ENCODE measurements at regions not wholly inside any gene's neighbourhood (a gene's known extent, or its start where the extent isn't known, plus 50 kb on each side); places are given as distances from the start of the nearest gene placed in this dataset.

- TF ChIP-seq, protein P1, sequence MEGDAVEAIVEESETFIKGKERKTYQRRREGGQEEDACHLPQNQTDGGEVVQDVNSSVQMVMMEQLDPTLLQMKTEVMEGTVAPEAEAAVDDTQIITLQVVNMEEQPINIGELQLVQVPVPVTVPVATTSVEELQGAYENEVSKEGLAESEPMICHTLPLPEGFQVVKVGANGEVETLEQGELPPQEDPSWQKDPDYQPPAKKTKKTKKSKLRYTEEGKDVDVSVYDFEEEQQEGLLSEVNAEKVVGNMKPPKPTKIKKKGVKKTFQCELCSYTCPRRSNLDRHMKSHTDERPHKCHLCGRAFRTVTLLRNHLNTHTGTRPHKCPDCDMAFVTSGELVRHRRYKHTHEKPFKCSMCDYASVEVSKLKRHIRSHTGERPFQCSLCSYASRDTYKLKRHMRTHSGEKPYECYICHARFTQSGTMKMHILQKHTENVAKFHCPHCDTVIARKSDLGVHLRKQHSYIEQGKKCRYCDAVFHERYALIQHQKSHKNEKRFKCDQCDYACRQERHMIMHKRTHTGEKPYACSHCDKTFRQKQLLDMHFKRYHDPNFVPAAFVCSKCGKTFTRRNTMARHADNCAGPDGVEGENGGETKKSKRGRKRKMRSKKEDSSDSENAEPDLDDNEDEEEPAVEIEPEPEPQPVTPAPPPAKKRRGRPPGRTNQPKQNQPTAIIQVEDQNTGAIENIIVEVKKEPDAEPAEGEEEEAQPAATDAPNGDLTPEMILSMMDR (IDR thresholded peaks at IDR 0.05), result no peak
- TF ChIP-seq POLR2A (IDR thresholded peaks at IDR 0.05), result no peak
These were observed 291.5 kb upstream of the BOD1L1 start for GRCh38 chr4:13918991-13919441.
